NCI-H226 (cell line): ENCODE measurements at regions not wholly inside any gene's neighbourhood (a gene's known extent, or its start where the extent isn't known, plus 50 kb on each side); places are given as distances from the start of the nearest gene placed in this dataset.
"Not testable (repeated sequence)": the region's sequence is repeated elsewhere in the genome, so short reads cannot be mapped to it uniquely, and the experiment has no call there.

Experiments
- DNase-seq: peaks from one replicate; pipeline ENCODE4 v3.0.0-alpha.2; 2015

DNA sequence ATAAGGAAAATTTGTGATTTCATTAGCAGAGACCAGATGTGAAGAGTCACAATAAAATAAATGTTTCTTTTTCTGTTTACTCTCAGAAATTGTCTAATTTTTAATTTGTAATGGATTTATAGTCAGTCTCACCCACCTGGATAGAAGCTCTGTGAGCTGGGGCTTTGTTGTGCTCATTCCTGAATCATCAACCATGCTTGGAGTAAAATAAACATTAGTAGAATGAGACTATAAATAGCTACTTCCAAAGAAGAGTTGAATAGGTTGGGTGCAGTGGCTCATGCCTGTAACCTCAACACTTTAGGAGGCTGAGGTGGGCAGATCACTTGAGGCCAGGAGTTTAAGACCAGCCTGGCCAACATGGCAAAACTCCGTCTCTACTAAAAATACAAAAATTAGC, 185.3 kb upstream of the FBXO33 start:
- no peak for DNase-seq

DNA sequence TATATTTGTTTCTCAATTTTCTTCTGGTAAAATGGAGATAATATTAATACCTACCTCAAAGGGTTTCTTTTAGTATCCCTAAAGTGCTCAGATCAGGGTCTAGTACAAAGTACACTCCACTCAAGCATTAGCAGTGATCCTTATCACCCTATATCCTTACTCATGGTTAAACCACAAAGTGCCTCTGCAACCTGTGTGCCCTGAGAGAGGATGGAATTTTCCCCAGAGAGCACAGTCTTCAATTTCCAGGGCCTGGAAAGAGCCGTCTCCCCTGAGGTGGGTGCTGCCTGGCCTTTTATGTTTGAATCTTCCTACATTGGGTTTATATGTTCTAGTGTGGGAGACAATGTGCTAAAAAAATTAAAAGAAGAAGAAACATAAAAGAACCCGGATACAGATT, 183.1 kb upstream of the FBXO33 start:
- DNase-seq = no peak

DNA sequence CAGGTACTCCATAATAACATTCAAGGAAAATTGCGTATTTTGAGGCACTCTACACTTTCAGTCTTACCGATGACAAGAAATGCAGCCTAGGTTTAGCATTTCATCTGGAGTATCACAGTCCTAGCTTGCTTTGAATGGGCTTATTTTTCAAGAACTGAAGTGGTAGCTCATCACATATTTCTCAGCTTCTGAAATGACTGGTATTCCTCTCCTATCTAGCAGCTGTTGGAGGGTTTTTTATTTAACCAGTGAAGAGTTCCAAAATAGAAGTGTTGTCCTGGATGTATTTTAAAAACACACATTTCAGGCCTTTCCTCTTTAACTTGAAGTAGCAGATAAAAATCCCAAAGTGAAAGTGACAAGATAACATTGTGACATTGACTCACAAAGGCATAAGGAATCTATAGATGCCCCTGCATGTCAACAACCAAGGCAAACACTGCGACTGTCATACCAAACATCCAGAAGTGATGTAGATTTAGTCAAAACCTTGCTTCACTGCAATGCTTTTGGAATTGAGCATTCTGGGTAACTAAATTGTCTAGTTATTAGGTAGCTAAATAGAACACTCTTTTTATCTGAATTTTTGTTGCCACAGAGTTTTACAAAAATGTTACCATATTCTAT, 182.2 kb upstream of the FBXO33 start:
- no peak for DNase-seq

DNA sequence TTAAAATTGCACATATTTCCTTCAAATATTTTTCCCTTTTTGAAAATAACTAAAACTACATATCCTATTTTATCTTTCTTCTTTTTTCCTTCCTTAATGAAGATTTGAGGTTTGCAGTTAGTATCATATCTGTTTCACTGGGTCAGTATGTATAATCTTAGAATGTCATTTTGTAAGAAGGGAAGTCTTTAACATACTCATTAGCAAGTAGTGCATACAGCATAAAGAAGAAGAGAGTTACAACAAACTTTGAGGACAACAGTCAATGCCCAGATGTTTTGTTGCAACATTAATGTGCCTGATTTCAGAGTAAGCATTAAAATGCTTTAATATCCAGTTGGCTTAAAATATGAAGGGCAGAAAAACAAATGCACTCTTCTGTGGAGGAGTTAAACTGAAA, 176.9 kb upstream of the FBXO33 start:
- no peak for DNase-seq

DNA sequence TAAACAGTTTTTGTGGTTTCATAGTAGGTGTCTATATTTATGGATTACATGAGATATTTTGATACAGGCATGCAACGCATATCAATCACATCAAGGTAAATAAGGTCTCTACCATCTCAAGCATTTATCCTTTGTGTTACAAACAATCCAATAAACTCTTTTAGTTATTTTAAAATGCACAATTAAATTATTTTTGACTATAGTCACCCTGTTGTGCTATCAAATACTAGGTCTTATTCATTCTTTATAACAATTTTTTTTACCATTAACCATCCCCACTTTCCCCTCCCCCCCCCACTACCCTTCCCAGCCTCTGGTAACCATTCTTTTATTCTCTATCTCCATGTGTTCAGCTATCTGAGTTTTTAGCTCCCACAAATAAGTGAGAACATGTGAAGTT, 175.7 kb upstream of the FBXO33 start:
- no peak for DNase-seq

DNA sequence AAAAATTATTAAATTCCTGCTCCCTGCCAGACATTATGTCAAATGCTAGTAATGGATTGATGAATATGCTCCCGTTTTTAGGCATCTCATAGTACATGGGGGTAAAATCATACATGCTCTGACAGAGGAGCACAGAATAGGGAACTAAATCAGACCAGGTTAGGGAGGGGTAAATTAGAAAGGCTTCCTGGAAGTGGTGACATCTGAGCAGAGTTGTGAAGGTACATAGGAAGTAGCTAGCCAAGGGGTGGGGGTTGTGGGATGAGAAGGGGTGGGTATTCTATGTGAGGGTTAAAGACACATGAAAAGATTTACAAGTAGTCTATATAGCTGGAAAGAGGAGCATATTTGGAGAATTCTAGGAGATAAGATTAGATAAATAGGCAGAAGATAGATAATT, 171.7 kb upstream of the FBXO33 start:
- DNase-seq = no peak

DNA sequence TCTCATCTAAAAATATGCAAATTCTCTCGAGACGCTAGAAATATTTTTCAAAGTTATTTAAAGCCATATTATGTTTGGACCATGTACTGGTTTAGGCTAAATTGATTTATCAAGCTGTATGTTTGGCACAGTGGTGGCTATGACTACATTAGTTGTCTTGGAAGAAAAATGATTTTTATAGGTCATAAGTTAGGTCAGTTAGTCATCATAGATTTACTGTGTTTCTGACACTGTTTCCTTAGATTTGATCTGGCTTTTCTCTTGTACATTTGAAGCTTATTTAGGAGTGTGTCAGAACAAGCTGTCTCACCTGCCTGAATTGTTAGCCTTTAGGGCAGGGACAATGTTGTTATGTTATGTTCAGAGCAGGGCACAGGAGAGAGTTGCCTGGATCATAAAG, 161.1 kb upstream of the FBXO33 start:
- DNase-seq = no peak

DNA sequence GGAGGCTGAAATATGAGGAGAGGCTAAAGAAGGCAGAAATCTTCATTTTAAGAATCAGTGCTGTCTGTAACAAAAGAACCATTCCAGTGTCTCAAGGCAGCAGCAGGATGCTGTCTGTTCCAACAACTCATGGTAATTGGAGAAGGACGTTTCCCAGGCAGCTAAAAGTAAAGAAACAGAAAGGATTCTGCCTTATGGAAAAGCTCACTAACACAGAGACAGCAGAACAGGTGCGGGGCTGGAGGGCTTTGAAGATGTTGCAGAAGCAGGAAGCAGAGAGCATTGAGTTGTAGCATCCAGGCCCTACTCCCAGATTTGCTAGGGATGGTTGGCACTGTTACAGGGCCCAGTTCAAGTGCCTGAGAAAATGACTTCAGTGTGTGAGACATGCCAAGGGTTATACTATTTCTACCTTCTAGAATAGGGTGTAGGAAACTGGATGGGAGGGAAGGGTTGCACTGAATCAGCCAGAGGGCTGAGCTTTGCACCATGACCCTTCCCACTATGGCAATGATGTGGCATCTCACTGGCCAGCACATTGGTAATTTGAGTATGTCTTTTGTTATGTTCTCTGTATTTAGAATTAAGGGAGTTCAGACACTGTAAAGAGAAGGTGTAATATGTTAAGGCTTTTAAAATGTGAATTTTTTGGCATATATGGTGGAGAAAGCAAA, 160.0 kb upstream of the FBXO33 start:
- no peak for DNase-seq

DNA sequence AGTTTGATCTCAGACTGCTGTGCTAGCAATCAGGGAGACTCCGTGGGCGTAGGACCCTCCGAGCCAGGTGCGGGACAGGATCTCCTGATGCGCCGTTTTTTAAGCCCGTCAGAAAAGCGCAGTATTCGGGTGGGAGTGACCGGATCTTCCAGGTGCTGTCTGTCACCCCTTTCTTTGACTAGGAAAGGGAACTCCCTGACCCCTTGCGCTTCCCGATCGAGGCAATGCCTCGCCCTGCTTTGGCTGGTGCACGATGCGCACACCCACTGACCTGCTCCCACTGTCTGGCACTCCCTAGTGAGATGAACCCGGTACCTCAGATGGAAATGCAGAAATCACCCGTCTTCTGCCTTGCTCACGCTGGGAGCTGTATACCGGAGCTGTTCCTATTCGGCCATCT, 157.6 kb upstream of the FBXO33 start:
- not testable (repeated sequence) for DNase-seq

DNA sequence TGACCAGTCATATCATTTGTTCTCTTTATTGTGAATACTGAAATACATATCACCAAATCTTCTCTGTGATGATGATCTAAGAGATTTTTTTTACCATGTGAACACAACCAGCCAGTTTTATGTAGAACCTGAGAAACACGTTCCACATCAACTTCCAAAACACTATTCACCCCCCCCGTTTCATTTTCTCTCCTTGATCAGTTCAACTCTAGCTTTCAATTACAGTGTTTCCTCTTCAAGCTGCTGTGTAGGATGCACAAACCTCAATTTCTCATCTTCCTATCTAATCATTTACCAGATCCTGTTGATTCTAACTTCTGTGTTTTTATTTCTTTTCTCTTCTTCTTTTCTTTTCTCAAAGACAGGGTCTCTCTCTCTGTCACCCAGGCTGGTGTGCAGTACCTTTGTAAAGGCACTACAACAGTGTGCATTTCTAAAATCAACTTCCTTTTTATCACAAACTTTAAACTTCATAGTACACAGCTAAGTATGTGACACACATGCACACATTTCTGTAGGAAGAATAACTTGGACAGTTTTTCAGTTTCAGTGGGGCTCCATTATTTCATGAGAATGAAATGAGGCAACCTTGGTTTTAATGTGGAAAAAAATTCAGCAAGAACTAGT, 149.9 kb upstream of the FBXO33 start:
- no peak for DNase-seq

DNA sequence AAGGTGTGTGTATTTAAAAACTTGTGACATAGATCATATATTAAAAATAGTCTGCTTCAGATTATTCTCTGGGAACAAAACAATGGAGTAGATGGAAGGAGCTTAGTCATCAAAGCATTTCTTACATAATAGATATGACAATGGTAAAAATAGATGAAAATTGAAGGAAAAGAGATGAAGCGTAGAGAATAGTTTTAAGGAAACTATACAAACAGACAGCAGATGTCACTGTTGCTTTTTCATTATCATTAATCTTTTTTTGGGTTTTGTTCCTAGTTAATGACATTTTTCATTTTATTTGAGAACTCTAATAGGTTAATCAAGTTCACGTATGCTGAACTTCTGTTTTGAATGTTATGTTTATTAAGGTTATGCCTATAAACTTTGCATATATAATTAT, 149.2 kb upstream of the FBXO33 start:
- DNase-seq = no peak

DNA sequence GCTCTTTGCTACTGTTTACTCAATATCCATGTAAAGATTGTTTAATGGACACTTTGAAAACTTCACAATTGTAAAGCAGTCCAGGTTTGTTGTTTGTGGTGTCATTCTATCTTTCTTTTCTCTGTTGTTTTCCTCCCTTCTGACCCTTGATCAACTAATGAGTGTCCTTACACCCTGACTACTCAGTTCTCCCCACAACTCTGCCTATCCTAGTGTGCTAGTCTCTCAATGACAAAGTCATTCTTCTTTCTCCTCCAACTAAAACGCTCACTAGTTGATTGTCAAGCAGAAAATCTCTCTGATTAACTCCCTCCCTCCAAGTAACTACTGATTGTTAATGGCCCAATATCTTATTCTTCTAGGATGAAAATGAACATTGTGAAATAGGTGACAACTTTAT, 148.5 kb upstream of the FBXO33 start:
- DNase-seq = no peak

DNA sequence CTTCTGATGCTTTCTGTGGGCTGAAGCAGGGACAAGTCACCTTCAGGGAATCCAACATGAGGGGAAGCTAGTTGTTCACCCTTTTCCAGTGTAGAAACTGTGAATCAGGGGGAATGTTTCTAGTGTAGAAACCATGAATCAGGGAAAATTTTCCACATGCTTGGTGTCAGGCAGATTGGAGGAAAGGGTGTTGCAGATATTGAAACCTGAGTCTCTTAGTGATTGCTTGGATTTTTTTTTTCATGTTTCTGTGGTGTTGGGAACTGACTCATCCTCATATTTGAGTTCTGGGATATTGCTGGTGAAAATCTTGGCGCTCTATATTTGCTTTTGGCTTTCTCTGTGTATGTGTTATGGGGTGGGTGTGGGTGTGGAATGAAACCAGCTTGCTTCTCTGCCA, 144.5 kb upstream of the FBXO33 start:
- peak; percentile 83 for DNase-seq

DNA sequence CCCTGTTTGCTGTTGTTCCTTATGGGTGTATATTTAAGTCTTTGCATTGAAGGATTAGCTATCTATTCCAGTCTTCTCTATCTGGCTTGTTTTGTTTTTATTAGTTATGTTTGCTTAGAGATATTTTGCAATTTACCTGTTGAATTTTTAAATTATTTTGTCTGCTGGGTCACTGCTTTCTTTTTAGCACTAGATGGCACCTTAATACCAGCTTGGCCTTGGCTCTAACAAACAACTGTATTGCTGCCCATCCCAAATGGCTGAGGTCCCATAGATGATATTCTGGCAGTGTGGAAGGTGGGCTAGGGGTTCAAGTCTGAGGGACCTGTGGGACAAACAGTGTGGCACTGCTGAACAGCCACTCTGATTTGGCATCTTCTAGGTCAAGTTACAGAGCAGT, 144.0 kb upstream of the FBXO33 start:
- no peak for DNase-seq

DNA sequence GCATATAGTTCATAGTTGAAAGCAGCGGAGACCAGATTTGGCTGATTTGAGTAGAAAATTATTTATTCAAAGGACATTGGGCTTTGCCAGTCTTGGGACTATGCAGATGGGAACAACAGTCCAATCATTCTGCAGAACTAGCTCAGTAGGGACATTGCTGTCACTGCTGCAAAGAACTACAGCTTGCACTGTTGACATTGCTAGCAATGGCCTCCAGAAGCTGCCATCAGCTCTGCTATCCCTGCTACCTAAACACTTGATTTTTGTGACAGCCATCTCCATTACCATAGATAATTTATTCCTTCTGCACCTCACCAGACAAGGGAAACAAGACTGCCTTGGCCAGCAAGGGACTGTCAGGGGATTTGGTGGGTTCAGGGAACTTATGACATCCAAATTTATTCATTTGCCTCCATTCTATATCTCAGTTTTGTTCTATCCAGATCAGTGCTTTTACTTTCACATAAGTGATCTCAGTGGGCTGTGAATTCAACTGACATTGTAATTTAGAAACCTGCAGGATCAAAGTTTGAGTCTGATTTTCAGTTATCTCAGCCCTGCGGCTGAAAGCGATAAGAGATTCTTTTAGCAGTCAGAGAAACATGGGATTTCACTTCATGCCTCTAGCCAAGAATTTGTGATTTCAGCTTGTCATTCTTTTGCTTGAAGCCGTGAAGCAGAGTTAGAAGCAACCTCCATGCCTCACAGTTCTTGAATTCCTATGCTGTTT, 136.7 kb upstream of the FBXO33 start:
- DNase-seq = peak; percentile 73

DNA sequence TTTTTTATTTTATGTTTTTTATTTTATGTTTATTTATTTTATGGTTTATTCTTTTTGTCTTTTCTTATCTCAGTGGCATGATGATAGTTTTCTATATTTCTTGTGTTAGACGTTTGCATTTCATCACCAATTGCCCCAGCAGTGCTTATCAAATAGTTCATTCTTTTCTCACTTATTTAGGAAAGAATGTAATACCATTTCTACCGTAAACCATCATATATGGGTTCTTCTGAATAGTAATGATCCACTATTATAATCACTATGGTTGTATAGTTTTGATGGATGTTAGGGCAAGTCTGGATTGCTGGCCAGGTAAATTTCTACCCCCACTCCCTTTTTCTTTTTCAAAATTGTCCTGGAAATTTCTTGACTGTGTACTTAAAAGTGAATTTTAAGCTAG, 134.6 kb upstream of the FBXO33 start:
- no peak for DNase-seq

DNA sequence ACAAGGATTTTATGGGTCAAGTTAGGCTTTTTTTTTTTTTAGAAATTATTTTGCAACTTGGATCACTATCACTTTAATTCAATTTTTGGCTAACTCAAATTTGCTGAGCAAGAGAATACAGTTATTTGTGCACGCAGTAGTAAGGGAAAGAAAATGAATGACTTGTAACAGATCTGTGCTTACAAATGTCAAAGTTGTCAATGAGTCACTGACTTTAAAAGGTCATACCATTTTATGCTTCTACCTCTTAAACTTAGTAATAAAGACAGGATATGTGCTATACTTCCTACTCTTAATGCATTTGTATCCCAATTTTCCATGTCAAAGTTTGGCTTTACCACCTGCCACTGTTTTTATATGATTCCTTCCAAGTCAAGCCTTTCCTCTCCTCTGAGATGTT, 131.1 kb upstream of the FBXO33 start:
- no peak for DNase-seq

DNA sequence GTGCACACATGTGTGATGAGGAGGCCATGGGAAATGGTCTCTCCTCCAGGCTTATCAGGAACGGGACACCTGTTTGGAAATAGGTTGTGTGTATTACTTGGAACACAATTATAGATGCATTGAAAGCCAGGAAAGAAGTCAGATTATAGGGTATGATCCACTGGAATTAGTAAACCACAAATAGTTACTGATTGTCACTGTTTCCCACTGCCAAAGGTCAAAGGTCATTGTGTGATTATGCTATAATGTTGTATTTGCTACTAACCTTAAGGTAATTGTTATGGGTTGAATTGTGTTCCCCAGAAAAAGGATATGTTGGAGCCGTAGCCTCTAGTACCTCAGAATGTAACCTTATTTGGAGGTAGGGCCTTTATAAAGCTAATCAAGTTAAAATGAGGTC, 129.9 kb upstream of the FBXO33 start:
- no peak for DNase-seq

DNA sequence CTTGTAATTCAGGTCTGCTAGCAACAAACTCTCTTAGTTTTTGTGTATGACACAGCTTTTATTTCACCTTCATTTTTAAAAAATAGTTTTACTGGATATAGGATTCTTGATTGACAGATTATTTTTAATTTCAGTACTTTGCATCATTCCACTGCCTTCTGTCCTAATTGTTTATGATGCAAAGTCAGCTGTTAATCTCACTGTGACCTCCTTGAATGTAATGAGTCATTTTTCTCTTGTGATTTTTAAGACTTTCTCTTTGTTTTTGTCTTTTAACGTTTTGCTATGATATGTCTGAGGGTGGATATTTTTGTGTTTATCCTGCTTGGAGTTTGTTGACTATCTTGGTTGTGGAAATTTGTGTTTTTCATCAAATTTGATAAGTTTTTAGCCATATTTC, 126.3 kb upstream of the FBXO33 start:
- no peak for DNase-seq

DNA sequence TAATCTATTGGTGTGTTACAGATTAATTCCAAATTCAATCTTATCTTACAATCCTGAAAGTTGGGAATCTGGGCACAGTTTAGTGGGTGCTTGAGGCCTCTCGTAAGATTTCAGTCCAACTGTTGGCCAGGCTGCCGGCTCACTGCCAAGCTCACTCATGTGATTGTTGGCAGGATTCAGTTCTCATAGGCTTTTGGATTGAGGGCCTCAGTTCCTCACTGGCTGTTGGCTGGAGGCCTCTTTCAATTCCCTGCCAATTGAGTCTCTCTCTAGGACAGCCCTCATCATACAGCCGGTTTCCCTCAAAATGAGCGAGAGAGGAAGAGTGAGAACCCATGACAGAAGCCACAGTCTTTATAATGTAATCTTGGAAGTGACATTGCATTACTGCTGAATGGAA, 123.5 kb upstream of the FBXO33 start:
- DNase-seq = no peak

DNA sequence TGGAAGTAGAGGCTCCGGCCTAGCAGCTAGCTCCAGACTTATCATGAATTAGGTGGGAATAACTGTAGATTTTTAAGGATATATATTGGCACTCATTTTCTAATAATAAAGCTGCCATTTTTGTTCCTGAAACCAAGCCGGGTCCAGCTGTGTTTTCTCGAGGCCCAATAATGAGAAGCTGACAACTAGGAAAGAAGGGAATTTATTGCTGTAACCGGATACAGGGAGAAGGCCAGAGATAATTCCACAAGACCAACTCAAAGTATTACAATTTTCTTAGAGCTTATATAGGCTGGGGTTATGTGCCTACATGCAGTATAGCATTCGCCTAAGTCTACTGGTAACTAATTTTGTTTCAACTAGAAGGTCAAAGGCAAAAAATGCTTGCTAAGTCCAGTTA, 122.3 kb upstream of the FBXO33 start:
- DNase-seq = no peak

DNA sequence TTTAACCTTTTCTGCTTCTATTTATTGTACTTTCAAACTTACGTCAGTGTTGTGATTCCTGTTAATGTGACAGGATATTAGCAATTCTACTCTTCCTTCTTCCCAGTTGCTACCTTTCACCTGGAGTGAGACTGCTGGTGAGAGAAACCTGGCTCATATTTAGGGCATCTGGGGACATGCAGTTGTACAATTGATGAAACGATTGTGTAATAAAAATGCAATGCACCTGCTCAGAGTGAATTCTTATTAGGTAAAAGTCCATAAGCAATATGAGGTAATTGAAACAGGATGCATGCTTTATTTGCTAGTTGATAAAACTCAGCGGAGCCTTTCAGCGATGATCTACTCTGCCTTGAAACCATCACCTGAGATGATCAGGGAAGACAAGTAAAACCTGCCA, 116.1 kb upstream of the FBXO33 start:
- no peak for DNase-seq

DNA sequence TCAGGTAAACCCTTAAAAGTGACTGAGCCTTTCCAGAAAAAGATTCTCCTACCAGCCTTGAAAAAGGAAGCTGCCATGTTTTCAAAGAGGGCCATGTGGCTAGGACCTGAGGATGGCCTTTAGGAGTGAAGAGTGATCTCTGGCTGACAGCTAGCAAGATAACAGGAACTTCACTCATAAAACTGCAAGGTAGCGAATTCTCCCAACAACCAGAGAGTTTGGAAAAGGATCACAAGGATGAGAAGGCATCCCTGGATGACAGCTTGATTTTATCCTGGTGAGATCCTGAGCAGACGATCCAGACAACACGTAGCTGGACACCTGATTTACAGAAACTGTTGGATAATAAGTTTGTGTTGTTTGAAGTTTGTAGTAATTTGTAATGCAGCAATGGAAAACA, 115.6 kb upstream of the FBXO33 start:
- DNase-seq = no peak

DNA sequence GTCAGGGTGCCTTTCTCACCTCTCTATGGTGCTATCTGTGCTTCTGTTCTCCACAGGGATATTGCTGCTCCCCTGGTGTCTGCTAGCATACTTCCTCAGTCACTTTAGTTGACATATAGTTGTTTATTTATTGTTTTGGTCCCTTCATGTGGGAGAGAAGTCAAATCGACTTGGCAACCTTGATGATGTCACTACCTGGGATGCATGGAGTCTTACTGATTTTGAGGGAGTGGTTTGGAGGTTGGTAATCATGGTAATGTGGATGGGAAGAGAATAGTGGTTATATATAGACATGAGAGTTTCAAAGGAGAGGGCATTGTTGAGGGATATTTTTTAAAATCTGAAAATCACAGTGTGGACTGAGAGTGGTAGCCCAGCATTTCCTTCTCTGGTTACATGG, 73.6 kb upstream of the FBXO33 start:
- DNase-seq = no peak
